ENCODE measurements at regions not wholly inside any gene's neighbourhood (a gene's known extent, or its start where the extent isn't known, plus 50 kb on each side); places are given as distances from the start of the nearest gene placed in this dataset.

- DNase-seq, result no peak
These were observed 622.3 kb upstream of the PLXNA2 start for GRCh38 chr1:208866386-208866955.

DNA sequence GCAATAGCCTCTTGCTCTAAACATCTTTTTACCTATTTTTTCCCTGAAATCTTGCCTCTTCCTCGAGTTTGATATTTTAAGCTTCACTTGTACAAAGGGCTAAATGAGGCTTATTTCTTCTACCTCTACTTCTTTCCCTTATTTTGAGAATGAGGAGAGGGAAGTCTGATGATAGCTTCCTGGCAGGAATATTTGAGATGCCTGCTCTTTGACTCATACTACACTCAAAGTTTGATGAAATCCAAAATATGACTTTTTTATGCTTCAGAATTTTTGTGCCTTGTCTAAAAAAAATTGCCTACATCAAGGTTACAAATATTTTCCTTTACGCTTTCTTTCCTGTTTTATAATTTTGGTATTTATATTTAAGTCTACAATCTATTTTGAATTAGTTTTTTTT is 624.4 kb upstream of the PLXNA2 start:
- DNase-seq, result no peak

DNA sequence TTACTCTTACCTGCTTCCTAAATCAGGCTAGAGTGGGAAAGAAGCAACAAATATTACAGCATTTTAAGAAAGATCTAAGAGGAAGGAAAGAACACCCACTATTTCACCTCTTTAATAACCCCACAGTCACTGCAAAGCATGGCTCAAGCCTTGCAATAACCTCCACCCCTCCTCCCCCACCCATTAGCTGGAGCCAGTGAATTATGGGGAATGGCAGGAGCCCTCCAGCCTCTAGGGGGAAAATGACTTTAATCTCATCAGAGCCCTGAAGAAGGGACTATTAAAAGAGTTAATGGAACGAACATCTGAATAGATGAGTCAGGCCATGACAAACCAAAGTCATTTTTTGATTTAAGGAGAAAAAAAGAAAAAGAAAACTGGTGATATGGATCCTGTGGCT is 630.7 kb upstream of the PLXNA2 start:
- no peak for DNase-seq

DNA sequence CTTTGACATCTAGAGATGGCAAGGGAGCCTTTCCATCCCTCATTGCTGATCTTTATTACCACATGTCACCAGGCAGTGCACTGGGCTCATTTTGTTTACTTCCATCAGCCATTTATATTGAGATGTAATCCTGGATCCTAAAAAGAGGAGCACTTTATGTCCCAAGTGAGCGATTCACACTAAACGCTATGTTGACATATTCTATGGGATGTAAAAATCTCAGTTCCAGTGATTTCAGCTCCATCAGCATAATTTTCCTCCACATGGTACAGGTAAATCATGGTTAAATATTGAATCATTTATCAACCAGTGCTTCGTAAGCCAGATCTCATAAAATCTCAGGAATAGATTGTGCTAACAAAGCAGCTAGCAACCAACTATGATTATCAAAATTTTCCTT is 634.8 kb upstream of the PLXNA2 start:
- DNase-seq, result no peak

DNA sequence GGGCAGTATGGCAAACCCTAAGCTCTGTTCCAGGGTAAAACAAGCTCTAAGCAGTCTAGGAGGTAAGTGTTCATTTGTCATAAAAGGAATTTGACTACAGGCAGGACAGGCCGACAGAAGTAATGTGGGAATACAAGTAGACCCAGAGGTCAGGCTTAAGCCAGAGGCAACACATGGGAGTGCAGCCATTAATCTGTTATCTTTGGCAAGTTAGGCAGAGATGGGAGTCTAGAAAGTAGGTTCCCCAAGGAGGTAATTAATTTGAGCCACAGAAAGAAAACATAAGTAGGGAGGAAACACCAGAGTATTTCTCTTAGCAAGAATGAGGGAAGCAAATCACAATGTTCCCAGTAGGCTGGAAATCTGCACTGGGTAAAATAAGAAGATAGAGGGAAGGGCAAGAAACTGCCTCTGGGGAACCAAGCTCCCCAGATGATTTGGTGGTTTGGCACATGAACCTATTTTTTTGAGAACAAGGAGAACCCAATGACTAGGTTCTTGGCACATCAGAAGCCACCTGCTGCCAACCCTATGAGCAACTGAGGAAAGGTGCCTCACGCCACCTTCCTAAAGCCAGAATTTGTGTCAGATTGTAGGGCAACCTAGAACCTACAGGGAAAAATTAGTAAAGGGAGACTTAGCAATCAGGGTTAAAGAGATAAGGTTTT is 636.4 kb upstream of the PLXNA2 start:
- no peak for DNase-seq

DNA sequence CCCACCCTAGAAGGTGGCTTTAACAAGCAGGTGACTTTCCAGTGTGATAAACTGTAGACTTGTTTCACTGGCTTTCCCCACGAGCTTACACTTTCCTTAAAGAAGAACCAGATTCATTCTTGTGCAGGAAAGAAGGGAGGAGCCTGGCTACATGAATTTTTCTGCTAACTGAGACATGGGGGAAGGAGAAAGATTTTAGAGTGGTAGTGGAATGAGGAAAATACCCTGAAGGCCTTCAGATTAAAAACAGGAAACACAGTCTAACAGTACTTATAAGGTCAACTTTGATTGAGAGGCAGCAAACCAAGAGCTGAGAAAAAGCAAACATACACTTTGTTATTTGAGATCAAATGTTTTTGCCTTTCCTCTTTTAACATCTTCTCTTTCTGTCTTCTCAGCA is 640.9 kb upstream of the PLXNA2 start:
- DNase-seq, result no peak

- DNase-seq, result no peak
These were observed 641.5 kb upstream of the PLXNA2 start for GRCh38 chr1:208885650-208886049.

DNA sequence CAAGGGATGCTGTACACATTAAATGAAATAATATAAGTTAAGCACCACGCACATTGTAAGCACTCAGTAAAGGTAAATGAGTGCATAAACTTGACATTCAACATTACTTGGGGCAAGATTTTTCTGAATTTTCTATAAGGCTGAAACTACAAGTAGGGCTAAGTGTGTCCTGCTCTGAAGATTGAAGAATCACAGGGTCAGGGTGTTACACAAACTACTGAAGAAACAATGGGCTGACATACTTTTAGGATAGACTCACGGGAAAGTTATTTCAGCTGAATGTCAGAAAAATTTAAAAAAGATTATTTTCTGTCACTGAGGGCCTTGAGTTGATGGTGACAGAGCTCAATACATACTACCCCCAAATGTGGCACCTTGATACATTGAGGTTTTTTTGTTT is 644.2 kb upstream of the PLXNA2 start:
- DNase-seq, result no peak

DNA sequence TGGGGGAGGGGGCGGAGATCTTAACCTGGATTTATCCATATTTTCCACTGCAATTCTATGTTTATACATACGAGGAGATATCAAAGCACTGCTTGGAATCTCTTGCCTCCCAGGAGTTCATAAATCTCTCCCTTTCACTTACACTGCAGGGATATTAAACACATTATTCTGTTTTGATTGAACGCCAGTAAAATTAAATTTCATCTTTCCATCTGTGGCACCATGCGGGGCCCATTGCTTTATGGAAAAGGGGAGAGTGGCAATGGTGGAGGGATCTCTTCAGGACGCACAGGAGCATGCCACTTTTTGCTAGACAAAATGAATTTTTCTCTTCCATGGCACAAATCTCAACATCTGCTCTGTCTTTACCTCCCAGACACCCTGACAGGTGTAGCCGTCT is 648.0 kb upstream of the PLXNA2 start:
- DNase-seq, result no peak

- no peak for DNase-seq
These were observed 649.1 kb upstream of the PLXNA2 start for GRCh38 chr1:208893251-208893650.

GRCh38 chr1:208895181-208895580 is 651.0 kb upstream of the PLXNA2 start:
- DNase-seq, result no peak

GRCh38 chr1:208895820-208896219 is 651.6 kb upstream of the PLXNA2 start:
- DNase-seq, result no peak

- no peak for DNase-seq
These were observed 652.6 kb upstream of the PLXNA2 start for GRCh38 chr1:208896768-208897167.

- no peak for DNase-seq
These were observed 655.3 kb upstream of the PLXNA2 start for GRCh38 chr1:208899438-208899837.

GRCh38 chr1:208903251-208903905 is 659.2 kb upstream of the PLXNA2 start:
- no peak for DNase-seq

DNA sequence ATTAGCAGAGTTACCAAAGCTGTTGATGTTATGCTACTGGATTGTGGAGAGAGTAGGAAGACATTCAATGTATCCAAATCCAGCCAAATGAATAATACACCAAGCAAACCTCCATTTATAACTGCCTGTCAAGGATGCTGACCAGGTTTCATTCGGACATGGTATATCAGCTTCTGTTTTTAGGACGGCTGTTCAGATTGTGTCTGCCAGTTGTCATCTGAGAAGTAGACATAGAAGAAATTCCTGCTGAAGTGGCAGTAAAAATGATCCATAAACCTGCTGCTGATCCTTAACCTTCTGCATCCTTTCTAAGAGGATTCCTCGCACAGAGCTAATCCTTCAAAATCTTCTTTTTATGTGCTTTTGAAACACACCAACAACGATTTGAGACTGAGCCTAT is 663.6 kb upstream of the PLXNA2 start:
- no peak for DNase-seq

DNA sequence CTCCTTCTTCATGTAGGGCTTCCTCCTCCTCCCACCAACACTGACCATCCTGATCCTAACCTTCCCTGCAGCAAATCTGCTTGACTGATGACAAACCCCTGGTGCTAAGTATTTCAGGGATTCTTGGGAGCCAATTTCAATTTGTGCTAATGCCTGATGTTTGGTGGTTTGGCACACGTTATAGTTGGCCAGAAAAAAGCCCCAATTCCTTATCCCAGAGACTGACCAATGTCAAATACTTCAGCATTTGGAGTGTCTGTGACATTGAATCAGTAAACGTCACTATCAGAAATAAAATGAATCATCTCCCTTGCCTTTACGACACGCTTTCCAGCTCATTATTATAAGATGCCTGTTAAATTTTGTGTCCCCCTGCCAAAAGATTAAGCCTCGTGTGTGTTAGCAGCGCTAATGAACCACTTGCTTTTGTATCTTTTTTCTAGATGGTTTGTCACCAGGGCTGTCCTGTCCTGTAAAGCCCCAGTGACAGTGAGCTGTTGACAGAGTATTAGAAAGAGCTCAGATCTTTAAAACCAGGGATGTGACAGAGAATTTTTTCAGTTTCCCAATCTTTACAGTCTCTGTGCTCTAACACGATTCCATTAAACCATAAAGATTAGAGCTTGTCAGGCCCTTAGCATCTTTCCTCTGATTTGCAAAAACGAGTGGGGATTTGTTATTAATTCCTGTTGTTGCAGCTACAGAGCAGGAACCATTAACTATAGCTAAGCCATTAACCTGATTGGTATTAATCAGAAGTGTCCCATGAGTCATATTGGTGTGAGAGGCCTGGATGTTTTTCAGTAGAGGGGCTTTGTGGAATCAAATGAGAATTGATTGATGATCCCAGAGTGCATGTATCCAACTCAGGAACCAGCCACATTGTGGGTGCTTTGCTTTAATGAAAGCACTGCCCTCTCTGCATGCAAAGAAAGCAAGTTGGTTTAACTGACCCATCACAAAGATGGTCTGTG is 665.1 kb upstream of the PLXNA2 start:
- DNase-seq, result no peak

GRCh38 chr1:208910161-208910560 is 666.0 kb upstream of the PLXNA2 start:
- no peak for DNase-seq

GRCh38 chr1:208917281-208917680 is 666.2 kb upstream of the CAMK1G start:
- no peak for DNase-seq

- DNase-seq, result no peak
These were observed 665.8 kb upstream of the CAMK1G start for GRCh38 chr1:208917723-208918122.

DNA sequence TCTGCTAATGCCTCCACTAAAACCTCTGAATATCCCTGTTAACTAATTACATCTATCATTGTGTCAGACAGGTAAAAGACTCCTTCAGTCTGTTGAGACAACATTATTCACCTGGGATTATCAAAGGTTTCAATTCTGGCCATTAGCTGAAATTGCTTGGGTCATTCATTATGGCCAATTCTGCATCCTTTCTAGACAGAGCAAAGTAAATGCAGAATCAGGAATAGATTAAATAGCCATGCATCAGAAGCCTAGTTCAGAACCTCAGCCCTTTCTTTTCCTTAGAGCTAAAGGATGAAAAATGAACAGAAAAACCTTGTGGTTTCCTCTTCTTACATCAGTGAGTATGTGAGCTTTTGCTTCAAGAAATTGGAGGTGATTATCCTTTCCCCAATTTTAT is 665.4 kb upstream of the CAMK1G start:
- DNase-seq, result no peak

DNA sequence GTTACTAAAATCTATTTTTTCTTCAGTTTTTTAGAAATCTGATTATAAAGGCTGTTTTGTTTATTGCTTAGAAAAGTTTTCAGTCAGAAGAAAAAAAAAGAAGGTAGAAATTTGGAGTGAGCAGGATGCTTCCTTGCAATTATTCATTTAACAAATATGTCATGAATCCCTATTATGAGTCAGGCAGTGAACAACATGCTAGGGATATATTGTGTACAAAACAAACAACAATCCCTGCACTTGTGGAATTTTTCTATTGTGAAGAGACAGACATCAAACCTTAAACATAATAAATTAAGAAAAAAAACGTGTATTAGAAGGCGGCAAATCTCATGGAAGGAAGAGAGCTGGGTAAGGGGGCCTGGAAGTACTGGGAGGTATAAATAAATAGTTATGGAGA is 664.1 kb upstream of the CAMK1G start:
- DNase-seq, result no peak

DNA sequence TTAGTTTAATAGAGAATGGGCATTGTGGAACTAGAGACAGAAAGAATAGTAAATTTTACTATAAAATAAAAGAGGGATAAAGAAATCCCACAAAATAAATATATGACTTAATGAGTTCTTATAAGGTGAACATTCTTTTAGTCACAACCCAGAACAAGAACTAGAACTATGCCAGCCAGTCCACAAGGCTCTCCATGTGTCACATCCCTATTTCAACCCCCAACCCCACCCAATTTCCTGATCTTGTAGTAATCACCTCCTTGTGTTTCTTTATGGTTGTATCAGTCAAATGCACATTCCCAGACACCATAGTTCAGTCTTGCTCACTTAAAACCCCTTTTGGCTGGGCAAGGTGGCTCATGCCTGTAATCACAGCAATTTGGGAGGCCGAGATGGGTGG is 662.3 kb upstream of the CAMK1G start:
- no peak for DNase-seq

GRCh38 chr1:208923456-208923855 is 660.1 kb upstream of the CAMK1G start:
- DNase-seq, result no peak
